ENCODE measurements at regions not wholly inside any gene's neighbourhood (a gene's known extent, or its start where the extent isn't known, plus 50 kb on each side); places are given as distances from the start of the nearest gene placed in this dataset.

- no peak for DNase-seq
- H3K4me1 ChIP-seq, result peaks cover 0 to 20% (median 9%) of the 10 kb centered on the region in 12 donors
- no peaks in the 10 kb centered on the region for H3K9me3 ChIP-seq
- H3K27me3 ChIP-seq, result no peaks in the 10 kb centered on the region
- TF ChIP-seq CTCF (IDR thresholded peaks at IDR 0.05), result no peak
- WGBS, 4 donors, result 61 to 69% (median 62%) methylated on average over 7 of the region's 7 CpGs
- H3K4me3 ChIP-seq, result no peak overlapping the region
- H3K36me3 ChIP-seq, result no peaks in the 10 kb centered on the region
- ATAC-seq, result no peak
- intact Hi-C loops (cut with DNase I), result no loop called here
- H3K27ac ChIP-seq, result peak overlapping the region; percentile 2 to 81 (median 57)
Observed at GRCh38 chr10:113979409-113979808, 64.3 kb upstream of the ADRB1 start.

GRCh38 chr10:113980408-113981087 lies 63.1 kb upstream of the ADRB1 start:
- DNase-seq (no peak), ATAC-seq (no peak)
- H3K27me3 ChIP-seq, result no peaks in the 10 kb centered on the region
- TF ChIP-seq CTCF (IDR thresholded peaks at IDR 0.05) (peak in 5 of 12 donors; percentile 9 to 31 (median 22)), POLR2A (IDR thresholded peaks at IDR 0.05) (no peak)
- H3K4me3 ChIP-seq, result no peak overlapping the region
- WGBS, 4 donors, result 81 to 88% (median 84%) methylated on average over 3 of the region's 3 CpGs
- intact Hi-C loops (cut with DNase I), result no loop called here
- H3K27ac ChIP-seq, result no peak overlapping the region
- H3K36me3 ChIP-seq, result no peaks in the 10 kb centered on the region
- no peaks in the 10 kb centered on the region for H3K9me3 ChIP-seq
- peaks cover 0 to 20% (median 9%) of the 10 kb centered on the region in 12 donors for H3K4me1 ChIP-seq

GRCh38 chr10:113982296-113982695 lies 61.4 kb upstream of the ADRB1 start:
- Histone ChIP-seq H3K27me3 (no peaks in the 10 kb centered on the region), H3K9me3 (no peaks in the 10 kb centered on the region), H3K36me3 (no peaks in the 10 kb centered on the region), H3K4me1 (peaks cover 0 to 20% (median 9%) of the 10 kb centered on the region in 12 donors), H3K4me3 (no peak overlapping the region), H3K27ac (peak overlapping the region in 8 of 12 donors; percentile 2 to 52 (median 36))
- no peak for DNase-seq
- ATAC-seq, result no peak
- no peak for TF ChIP-seq CTCF (IDR thresholded peaks at IDR 0.05)
- TF ChIP-seq POLR2A (IDR thresholded peaks at IDR 0.05), result no peak
- intact Hi-C loops (cut with DNase I), result no loop called here

GRCh38 chr10:113982769-113983168 lies 60.9 kb upstream of the ADRB1 start:
- no peaks in the 10 kb centered on the region for H3K9me3 ChIP-seq
- ATAC-seq (peak in 3 of 4 donors; percentile 64 to 72 (median 66)), DNase-seq (no peak)
- TF ChIP-seq POLR2A (IDR thresholded peaks at IDR 0.05), result no peak
- no peak for TF ChIP-seq CTCF (IDR thresholded peaks at IDR 0.05)
- no peaks in the 10 kb centered on the region for H3K27me3 ChIP-seq
- H3K4me1 ChIP-seq, result peaks cover 0 to 20% (median 9%) of the 10 kb centered on the region in 12 donors
- WGBS, 4 donors, result 44 to 58% (median 48%) methylated on average over 4 of the region's 4 CpGs
- H3K4me3 ChIP-seq, result no peak overlapping the region
- peak overlapping the region in 8 of 12 donors; percentile 2 to 52 (median 36) for H3K27ac ChIP-seq
- intact Hi-C loops (cut with DNase I), result no loop called here
- H3K36me3 ChIP-seq, result no peaks in the 10 kb centered on the region

All from heart left ventricle (tissue), 16 donors.